ENCODE measurements at regions not wholly inside any gene's neighbourhood (a gene's known extent, or its start where the extent isn't known, plus 50 kb on each side); places are given as distances from the start of the nearest gene placed in this dataset.

DNA sequence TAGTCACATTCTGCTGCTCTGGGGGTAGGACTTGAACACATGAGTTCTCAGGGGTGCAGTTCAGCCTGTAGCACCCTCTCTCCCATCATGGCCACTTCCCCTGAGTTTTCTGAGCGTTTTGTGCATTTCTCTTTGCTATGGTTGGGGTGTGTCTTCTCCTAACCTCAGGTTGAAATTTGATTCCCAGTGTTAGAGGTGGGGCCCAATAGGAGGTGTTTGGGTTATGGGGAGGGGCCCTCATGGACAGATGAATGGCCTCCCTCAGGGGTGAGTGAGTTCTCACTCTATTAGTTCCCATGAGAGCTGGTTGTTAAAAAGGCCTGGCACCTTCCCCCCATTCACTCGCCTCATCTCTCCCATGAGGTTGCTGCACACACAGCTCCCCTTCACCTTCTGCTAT, 101.1 kb downstream of the FOXL1 start:
- H3K4me2 ChIP-seq (ENCODE audit: low read length, poor library complexity, severe bottlenecking): no peak overlapping the region
- peak overlapping the region in 1 of 2 experiments; percentile 65 for H2BK12ac ChIP-seq (ENCODE audit: low read length in 2 of 2)
- H2BK15ac ChIP-seq (ENCODE audit: low read depth, poor library complexity, severe bottlenecking): peak overlapping the region; percentile 4
- H3K18ac ChIP-seq (ENCODE audit: low read depth in 1 of 2, low read length in 2 of 2): peak overlapping the region in 1 of 2 experiments; percentile 73
- H3K79me1 ChIP-seq (replicated peaks; ENCODE audit: low read length, poor library complexity, severe bottlenecking): no peaks in the 10 kb centered on the region
- no peaks in the 10 kb centered on the region for H3K36me3 ChIP-seq (ENCODE audit: control insufficient read depth in 1 of 2, insufficient read depth in 2 of 2, low read depth in 1 of 2, low read length in 2 of 2)
- H2AFZ ChIP-seq (ENCODE audit: low read depth, low read length): no peak overlapping the region
- H3K4me3 ChIP-seq (ENCODE audit: insufficient read depth in 1 of 2, low read depth in 1 of 2, low read length in 2 of 2): peak overlapping the region in 1 of 2 experiments; percentile 1
- H2BK120ac ChIP-seq (ENCODE audit: low read depth, low read length): no peak overlapping the region
- no peak overlapping the region for H4K91ac ChIP-seq (ENCODE audit: low read length)
- H2AK5ac ChIP-seq (ENCODE audit: low read length, severe bottlenecking): no peak overlapping the region
- H4K8ac ChIP-seq (ENCODE audit: low read length): no peak overlapping the region
- no peak overlapping the region for H3K4ac ChIP-seq (ENCODE audit: low read depth in 1 of 2, low read length in 2 of 2)
- H3K23ac ChIP-seq (ENCODE audit: low read length in 2 of 2): no peak overlapping the region
- H3K27ac ChIP-seq (ENCODE audit: low read length, poor library complexity, severe bottlenecking): no peak overlapping the region
- peaks cover 13% of the 10 kb centered on the region for H3K4me1 ChIP-seq (ENCODE audit: control insufficient read depth, insufficient read depth, low read depth, low read length)
- WGBS: 92% methylated on average over 2 of the region's 2 CpGs
- H3K14ac ChIP-seq (ENCODE audit: low read length in 2 of 2): no peak overlapping the region
- peaks cover 0 to 5% of the 10 kb centered on the region in 2 experiments for H3K27me3 ChIP-seq (ENCODE audit: control insufficient read depth in 1 of 2, insufficient read depth in 1 of 2, low read length in 2 of 2)
- no peak for DNase-seq
- H3K9ac ChIP-seq (ENCODE audit: low read length): peak overlapping the region; percentile 16
- H3K9me3 ChIP-seq (ENCODE audit: control insufficient read depth, low read length): peaks cover 3% of the 10 kb centered on the region
- no peak overlapping the region for H2BK5ac ChIP-seq (ENCODE audit: low read depth, low read length, poor library complexity, severe bottlenecking)

GRCh38 chr16:86680162-86680561, 101.8 kb downstream of the FOXL1 start:
- H3K36me3 ChIP-seq (ENCODE audit: control insufficient read depth in 1 of 2, insufficient read depth in 2 of 2, low read depth in 1 of 2, low read length in 2 of 2): no peaks in the 10 kb centered on the region
- H2AK5ac ChIP-seq (ENCODE audit: low read length, severe bottlenecking): no peak overlapping the region
- H3K4ac ChIP-seq (ENCODE audit: low read depth in 1 of 2, low read length in 2 of 2): no peak overlapping the region
- no peak overlapping the region for H3K4me3 ChIP-seq (ENCODE audit: insufficient read depth in 1 of 2, low read depth in 1 of 2, low read length in 2 of 2)
- no peak overlapping the region for H2BK120ac ChIP-seq (ENCODE audit: low read depth, low read length)
- H2BK5ac ChIP-seq (ENCODE audit: low read depth, low read length, poor library complexity, severe bottlenecking): no peak overlapping the region
- no peak overlapping the region for H3K14ac ChIP-seq (ENCODE audit: low read length in 2 of 2)
- H2BK15ac ChIP-seq (ENCODE audit: low read depth, poor library complexity, severe bottlenecking): no peak overlapping the region
- peaks cover 0 to 5% of the 10 kb centered on the region in 2 experiments for H3K27me3 ChIP-seq (ENCODE audit: control insufficient read depth in 1 of 2, insufficient read depth in 1 of 2, low read length in 2 of 2)
- 6% methylated on average over 3 of the region's 5 CpGs for WGBS
- peak; percentile 75 for DNase-seq
- H3K23ac ChIP-seq (ENCODE audit: low read length in 2 of 2): no peak overlapping the region
- H3K27ac ChIP-seq (ENCODE audit: low read length, poor library complexity, severe bottlenecking): peak overlapping the region; percentile 19
- H3K9ac ChIP-seq (ENCODE audit: low read length): peak overlapping the region; percentile 50
- no peak overlapping the region for H4K91ac ChIP-seq (ENCODE audit: low read length)
- no peak overlapping the region for H4K8ac ChIP-seq (ENCODE audit: low read length)
- no peaks in the 10 kb centered on the region for H3K79me1 ChIP-seq (replicated peaks; ENCODE audit: low read length, poor library complexity, severe bottlenecking)
- peaks cover 13% of the 10 kb centered on the region for H3K4me1 ChIP-seq (ENCODE audit: control insufficient read depth, insufficient read depth, low read depth, low read length)
- H2AFZ ChIP-seq (ENCODE audit: low read depth, low read length): no peak overlapping the region
- no peak overlapping the region for H3K18ac ChIP-seq (ENCODE audit: low read depth in 1 of 2, low read length in 2 of 2)
- peaks cover 3% of the 10 kb centered on the region for H3K9me3 ChIP-seq (ENCODE audit: control insufficient read depth, low read length)
- H3K4me2 ChIP-seq (ENCODE audit: low read length, poor library complexity, severe bottlenecking): no peak overlapping the region
- H2BK12ac ChIP-seq (ENCODE audit: low read length in 2 of 2): no peak overlapping the region

DNA sequence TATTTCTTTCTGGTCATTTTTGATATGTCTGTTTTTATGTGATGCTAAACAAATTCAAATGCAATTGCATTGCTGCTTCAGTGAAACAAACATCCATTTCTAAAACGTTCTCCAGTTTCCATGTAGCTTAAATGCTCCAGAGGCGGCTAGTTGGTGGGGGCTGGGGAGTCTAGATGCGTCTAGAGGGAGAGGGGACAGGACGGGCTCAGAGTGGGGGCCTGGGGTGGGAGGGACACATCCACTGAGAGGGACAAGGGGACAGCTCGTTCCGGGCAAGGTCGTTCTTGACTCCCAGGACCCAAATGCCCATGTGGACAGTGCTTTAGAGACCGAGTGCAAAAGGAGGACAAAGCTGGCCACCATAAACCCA, 102.3 kb downstream of the FOXL1 start:
- Histone ChIP-seq H3K4ac (ENCODE audit: low read depth in 1 of 2, low read length in 2 of 2) (peak overlapping the region in 1 of 2 experiments; percentile 43), H3K14ac (ENCODE audit: low read length in 2 of 2) (no peak overlapping the region), H3K4me3 (ENCODE audit: insufficient read depth in 1 of 2, low read depth in 1 of 2, low read length in 2 of 2) (peak overlapping the region in 1 of 2 experiments; percentile 34), H3K4me1 (ENCODE audit: control insufficient read depth, insufficient read depth, low read depth, low read length) (peaks cover 13% of the 10 kb centered on the region), H2BK12ac (ENCODE audit: low read length in 2 of 2) (peak overlapping the region in 1 of 2 experiments; percentile 84), H3K23ac (ENCODE audit: low read length in 2 of 2) (no peak overlapping the region), H3K27me3 (ENCODE audit: control insufficient read depth in 1 of 2, insufficient read depth in 1 of 2, low read length in 2 of 2) (peaks cover 0 to 5% of the 10 kb centered on the region in 2 experiments), H3K18ac (ENCODE audit: low read depth in 1 of 2, low read length in 2 of 2) (no peak overlapping the region), H3K4me2 (ENCODE audit: low read length, poor library complexity, severe bottlenecking) (no peak overlapping the region), H2BK15ac (ENCODE audit: low read depth, poor library complexity, severe bottlenecking) (no peak overlapping the region), H2BK5ac (ENCODE audit: low read depth, low read length, poor library complexity, severe bottlenecking) (no peak overlapping the region), H3K9me3 (ENCODE audit: control insufficient read depth, low read length) (peaks cover 3% of the 10 kb centered on the region), H3K9ac (ENCODE audit: low read length) (peak overlapping the region; percentile 50), H2BK120ac (ENCODE audit: low read depth, low read length) (no peak overlapping the region), H3K36me3 (ENCODE audit: control insufficient read depth in 1 of 2, insufficient read depth in 2 of 2, low read depth in 1 of 2, low read length in 2 of 2) (no peaks in the 10 kb centered on the region), H3K27ac (ENCODE audit: low read length, poor library complexity, severe bottlenecking) (no peak overlapping the region), H4K91ac (ENCODE audit: low read length) (no peak overlapping the region), H2AFZ (ENCODE audit: low read depth, low read length) (no peak overlapping the region), H2AK5ac (ENCODE audit: low read length, severe bottlenecking) (peak overlapping the region; percentile 15), H3K79me1 (replicated peaks; ENCODE audit: low read length, poor library complexity, severe bottlenecking) (no peaks in the 10 kb centered on the region), H4K8ac (ENCODE audit: low read length) (no peak overlapping the region)
- no peak for DNase-seq
- WGBS: 70% methylated on average over 7 of the region's 8 CpGs

- H3K4me1 ChIP-seq (ENCODE audit: control insufficient read depth, insufficient read depth, low read depth, low read length): peaks cover 12% of the 10 kb centered on the region
- H2AFZ ChIP-seq (ENCODE audit: low read depth, low read length): no peak overlapping the region
- no peak overlapping the region for H2BK120ac ChIP-seq (ENCODE audit: low read depth, low read length)
- DNase-seq: no peak
- H3K36me3 ChIP-seq (ENCODE audit: control insufficient read depth in 1 of 2, insufficient read depth in 2 of 2, low read depth in 1 of 2, low read length in 2 of 2): no peaks in the 10 kb centered on the region
- 91% methylated on average over 33 of the region's 37 CpGs for WGBS
- peaks cover 3% of the 10 kb centered on the region for H3K9me3 ChIP-seq (ENCODE audit: control insufficient read depth, low read length)
- H2BK15ac ChIP-seq (ENCODE audit: low read depth, poor library complexity, severe bottlenecking): peak overlapping the region; percentile 88
- peak overlapping the region; percentile 35 for H4K91ac ChIP-seq (ENCODE audit: low read length)
- H3K27me3 ChIP-seq (ENCODE audit: control insufficient read depth in 1 of 2, insufficient read depth in 1 of 2, low read length in 2 of 2): peaks cover 0 to 5% of the 10 kb centered on the region in 2 experiments
- H3K4ac ChIP-seq (ENCODE audit: low read depth in 1 of 2, low read length in 2 of 2): peak overlapping the region in 1 of 2 experiments; percentile 43
- peak overlapping the region in 1 of 2 experiments; percentile 84 for H2BK12ac ChIP-seq (ENCODE audit: low read length in 2 of 2)
- no peaks in the 10 kb centered on the region for H3K79me1 ChIP-seq (replicated peaks; ENCODE audit: low read length, poor library complexity, severe bottlenecking)
- no peak overlapping the region for H3K27ac ChIP-seq (ENCODE audit: low read length, poor library complexity, severe bottlenecking)
- H3K18ac ChIP-seq (ENCODE audit: low read depth in 1 of 2, low read length in 2 of 2): no peak overlapping the region
- H3K9ac ChIP-seq (ENCODE audit: low read length): peak overlapping the region; percentile 50
- H3K4me3 ChIP-seq (ENCODE audit: insufficient read depth in 1 of 2, low read depth in 1 of 2, low read length in 2 of 2): no peak overlapping the region
- no peak overlapping the region for H2BK5ac ChIP-seq (ENCODE audit: low read depth, low read length, poor library complexity, severe bottlenecking)
- peak overlapping the region; percentile 27 for H2AK5ac ChIP-seq (ENCODE audit: low read length, severe bottlenecking)
- no peak overlapping the region for H3K23ac ChIP-seq (ENCODE audit: low read length in 2 of 2)
- no peak overlapping the region for H3K14ac ChIP-seq (ENCODE audit: low read length in 2 of 2)
- peak overlapping the region; percentile 62 for H4K8ac ChIP-seq (ENCODE audit: low read length)
- no peak overlapping the region for H3K4me2 ChIP-seq (ENCODE audit: low read length, poor library complexity, severe bottlenecking)
Measured at GRCh38 chr16:86681031-86681756, 102.8 kb downstream of the FOXL1 start.

All from mesenchymal stem cell (in vitro differentiated cells and primary cell).